Activated CD4-positive, alpha-beta T cell treated with anti-CD3 and anti-CD28 coated beads, Interleukin-2, Interleukin-4, amounts not matched to agents 100 ng/mL and 50 ng/mL, durations not matched to agents 16 hours and 8 hours (primary cell): ENCODE measurements at regions not wholly inside any gene's neighbourhood (a gene's known extent, or its start where the extent isn't known, plus 50 kb on each side); places are given as distances from the start of the nearest gene placed in this dataset.
"Not testable (repeated sequence)": the region's sequence is repeated elsewhere in the genome, so short reads cannot be mapped to it uniquely, and the experiment has no call there.

Experiments used
- DNase-seq: peaks from one replicate; pipeline ENCODE4 v3.0.0-alpha.2; 2020; ENCODE audit warnings: low spot score

DNA sequence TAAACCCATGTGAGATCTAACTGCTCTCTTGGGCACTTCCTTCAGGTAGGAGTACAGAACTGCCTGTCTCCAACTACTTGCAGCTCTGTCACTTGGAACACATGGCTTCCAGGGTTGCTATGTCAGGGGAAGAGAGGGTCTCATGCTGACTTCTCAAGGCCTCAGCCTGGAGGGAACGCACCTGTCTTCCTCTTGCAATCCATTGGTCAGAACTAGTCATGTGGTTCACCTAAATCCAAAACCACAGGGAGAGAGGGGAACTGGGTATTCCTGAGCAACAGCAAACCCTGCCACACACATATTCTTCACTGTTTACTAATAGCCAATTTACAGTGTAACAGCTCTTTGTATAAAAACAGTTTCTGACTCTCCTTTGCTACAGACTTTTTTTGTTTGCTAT is 206.1 kb downstream of the KCNJ2 start:
- no peak for DNase-seq

DNA sequence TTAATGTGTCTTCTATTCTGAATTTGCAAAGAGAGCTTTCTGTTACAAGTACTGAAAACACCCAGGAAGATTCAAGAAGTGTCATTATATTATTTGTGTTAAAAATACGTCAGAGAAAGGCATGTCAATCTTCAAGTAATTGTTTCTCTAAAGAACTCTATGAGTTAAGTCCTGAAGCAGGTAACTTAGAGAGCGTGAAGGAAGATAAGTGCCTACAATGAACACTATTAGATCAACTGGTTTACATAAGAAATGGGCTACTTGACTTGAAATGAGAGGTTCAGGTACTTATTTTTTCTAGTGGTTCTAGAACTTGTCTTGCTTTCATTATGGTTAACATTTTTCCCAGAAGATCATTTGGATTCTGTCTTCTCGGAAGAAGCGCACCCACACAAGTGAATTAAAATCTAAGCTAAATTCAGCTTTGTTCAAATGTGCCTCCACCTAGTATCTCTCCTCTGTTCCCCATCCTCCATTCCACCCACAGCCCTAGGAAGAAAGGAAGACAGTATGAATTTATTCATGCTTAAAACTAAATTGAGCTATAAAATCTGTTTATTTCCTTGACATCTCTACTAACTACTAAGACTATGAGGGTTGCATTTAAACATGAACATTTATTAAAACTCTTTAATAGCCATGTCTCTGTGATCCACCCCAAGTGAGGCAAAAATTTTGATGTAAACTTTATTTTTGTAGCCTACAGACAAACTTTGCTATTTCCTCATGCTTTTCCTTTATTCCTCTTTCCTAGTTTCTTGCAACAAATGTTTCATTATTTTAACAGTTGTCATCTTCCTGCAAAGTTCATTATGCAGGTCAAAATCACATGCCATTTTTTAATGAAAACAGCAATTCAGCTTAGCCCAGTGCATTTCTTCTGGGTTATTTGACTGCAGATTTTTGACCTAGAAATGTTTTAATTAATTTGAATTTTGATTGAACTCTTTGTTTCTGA is 206.8 kb downstream of the KCNJ2 start:
- no peak for DNase-seq

GRCh38 chr17:70377654-70378053 is 208.3 kb downstream of the KCNJ2 start:
- no peak for DNase-seq

GRCh38 chr17:70378076-70378475 is 208.7 kb downstream of the KCNJ2 start:
- DNase-seq = no peak

GRCh38 chr17:70379945-70380344 is 210.6 kb downstream of the KCNJ2 start:
- no peak for DNase-seq

DNA sequence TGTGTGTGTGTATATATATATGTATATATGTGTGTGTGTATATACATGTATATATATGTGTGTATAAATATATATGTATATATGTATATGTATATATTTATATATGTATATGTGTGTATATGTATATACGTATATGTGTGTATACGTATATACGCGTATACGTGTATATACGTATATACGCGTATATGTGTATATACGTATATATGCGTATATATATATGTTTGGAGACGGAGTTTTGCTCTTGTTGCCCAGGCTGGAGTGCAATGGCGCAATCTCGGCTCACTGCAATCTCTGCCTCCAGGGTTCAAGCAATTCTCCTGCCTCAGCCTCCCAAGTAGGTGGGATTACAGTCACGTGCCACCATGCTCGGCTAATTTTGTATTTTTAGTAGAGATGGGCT is 212.6 kb downstream of the KCNJ2 start:
- DNase-seq = not testable (repeated sequence)

DNA sequence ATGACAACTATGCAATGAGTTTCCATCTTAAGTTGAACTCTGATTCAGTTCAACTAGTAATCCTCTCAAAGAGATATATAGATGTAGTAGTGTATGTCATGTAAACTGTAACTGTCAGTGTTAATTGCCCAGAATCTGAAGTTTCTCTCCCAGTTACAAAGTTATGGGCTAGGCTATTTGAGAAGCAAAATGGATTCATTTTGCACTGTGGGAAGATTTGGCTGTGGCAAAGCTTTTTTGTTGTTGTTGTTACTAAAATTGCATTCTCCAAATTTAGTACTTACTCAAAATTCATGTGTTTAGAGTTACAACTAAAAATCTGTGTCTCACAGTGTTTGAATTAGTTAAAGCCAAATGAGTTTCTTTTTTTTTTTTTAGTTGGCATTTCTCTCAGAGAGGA is 219.0 kb downstream of the KCNJ2 start:
- DNase-seq = no peak

DNA sequence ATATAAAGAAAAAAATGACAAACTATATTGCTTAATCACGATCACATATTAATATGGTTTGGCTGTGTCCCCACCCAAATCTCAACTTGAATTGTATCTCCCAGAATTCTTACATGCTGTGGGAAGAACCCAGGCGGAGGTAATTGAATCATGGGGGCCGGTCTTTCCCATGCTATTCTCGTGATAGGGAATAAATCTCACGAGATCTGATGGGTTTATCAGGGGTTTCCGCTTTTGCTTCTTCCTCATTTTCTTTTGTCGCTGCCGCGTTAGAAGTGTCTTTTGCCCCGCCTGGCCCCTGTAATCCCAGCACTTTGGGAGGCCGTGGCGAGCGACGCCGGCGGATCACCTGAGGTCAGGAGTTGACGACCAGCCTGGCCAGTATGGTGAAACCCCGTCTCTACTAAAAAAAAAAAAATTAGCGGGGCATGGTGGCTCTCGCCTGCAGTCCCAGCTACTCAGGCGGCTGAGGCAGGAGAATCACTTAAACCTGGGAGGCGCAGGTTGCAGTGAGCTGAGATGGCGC is 220.0 kb downstream of the KCNJ2 start:
- DNase-seq = not testable (repeated sequence)

DNA sequence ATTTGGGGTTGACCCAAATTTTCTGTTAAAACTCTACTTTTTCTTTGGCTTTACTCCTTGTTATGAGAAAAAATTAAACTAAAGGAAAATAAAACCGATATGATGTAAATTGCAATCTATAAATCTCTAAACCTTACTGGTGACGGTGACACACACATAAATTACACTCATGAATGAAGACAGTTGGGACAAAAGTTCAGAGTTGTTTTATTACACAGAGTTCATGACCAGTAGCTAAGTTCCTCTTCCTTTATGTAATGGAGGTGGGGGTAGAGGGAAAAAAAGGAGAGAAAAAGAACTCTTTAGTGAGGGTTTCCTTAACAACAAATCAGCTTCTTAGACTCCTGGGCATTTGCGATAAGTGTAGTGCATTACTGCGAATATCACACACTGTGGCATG is 220.7 kb downstream of the KCNJ2 start:
- no peak for DNase-seq

DNA sequence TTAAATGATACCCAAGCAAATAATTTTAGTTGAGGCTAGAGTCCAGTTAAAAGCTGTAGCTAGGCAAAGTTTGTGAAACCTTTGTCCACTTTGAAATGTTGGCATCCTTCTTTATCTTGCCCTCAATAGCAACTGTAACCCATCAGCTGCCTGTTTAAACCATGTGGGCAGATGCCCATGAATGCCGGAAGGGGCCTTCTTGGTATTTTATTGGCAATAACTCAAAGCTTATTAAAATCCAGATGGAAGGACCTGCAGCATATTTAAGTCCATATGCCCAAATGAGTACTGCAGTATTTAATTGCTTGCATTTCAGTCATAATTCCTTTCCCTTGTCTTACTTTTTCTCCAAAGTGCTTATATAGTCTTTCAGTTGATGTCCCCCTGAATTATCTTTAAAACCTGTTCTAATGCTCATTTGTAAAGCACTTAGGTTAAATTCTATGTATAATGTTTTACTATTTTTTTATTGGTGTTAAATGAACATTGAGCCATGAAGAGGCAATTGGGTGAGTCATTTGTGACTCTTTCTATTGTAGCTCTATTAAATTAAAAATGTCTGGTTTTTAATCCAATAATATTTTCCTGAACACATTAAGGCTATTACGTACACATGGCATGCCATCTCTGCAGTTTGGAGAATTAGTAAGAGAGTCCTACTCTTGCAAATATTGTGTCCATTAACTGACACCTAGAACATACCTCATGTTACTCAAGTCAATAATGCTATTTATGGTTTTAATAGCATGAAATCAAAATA is 225.3 kb downstream of the KCNJ2 start:
- no peak for DNase-seq

DNA sequence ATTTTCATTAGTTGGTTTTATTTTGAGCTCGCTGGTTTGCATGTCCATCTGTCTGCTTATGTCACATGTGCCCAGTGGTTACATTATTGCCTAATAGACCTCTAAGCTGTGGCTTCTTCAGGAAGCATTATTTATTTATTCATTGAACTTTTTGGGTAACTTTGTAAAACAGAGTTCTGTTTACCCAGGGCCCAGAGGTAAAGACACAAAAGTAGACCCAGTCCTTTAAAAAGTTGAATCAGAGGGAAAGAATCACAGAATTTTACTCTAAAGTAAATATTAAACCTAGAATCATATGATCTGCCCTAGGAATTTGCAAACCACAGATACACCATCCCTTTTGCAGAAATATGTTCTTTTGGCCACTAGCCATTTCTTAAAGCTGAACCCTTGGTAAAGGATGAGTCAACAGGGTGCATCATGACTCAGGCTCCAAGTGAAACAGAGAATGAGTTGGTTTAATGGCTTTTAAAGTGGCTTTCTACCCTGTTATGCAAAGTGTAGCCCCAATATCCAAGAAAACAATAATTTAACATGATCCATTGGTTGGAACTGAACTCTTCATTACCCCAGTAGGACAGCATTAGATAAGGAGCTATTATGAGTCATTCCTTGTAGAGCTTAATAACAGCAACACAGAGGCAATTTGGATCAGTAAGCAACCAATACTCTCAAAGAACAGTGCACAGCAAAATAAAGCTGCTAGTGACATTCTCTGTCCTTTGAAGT is 236.3 kb downstream of the KCNJ2 start:
- DNase-seq = peak; percentile 6

GRCh38 chr17:70407506-70407905 is 238.2 kb downstream of the KCNJ2 start:
- DNase-seq = no peak

- no peak for DNase-seq
These were observed 239.4 kb downstream of the KCNJ2 start for GRCh38 chr17:70408768-70409167.

- no peak for DNase-seq
These were observed 245.0 kb downstream of the KCNJ2 start for GRCh38 chr17:70414300-70414699.

DNA sequence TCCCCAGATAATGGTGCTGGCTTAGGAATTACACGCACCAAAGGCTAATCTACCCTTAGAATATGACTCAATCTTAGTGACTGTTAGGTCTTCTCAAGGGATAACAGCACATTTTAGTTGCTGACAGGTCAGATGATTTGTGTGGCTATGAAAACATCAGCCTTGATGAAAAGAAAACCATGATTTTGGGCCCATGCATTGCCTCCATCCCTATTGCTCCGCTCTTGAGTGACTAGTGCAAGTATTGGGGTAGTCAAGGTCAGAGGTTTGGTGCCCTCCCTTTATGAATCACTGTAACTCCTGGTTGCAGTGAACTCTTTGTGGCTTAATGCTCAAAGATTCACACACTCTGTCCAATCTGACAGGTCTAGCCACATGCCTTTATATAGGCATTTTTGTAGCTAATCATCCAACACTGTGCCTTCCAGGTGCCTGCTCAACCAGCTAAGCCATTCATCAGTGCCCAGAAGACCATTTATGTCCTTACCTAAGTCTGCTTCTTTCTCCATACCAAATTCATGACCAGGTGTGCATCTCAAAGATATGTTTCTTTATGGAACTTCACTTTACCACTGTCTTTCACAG is 251.6 kb downstream of the KCNJ2 start:
- DNase-seq = no peak

GRCh38 chr17:70422862-70423261 is 253.5 kb downstream of the KCNJ2 start:
- DNase-seq = no peak

DNA sequence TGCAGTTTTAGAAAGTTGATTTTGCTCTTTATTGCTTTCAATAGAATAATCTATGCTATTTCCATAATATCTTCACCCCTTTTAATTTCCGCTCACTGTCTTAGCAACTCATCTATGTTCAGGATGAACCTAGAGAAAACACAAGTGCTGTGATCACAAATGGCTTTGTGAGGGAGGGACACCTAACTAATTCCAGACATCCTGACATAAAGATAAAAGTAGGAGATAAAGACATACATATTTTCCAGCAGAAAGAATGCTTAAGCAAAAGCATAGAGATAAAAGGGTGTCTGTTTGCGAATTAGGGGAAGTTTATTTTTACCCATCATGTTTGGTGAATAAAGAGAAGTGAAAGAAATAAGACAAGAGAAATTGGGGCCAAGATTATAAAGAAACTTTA is 254.2 kb downstream of the KCNJ2 start:
- DNase-seq = no peak

GRCh38 chr17:70426752-70427151 is 257.4 kb downstream of the KCNJ2 start:
- no peak for DNase-seq

GRCh38 chr17:70434536-70435490 is 265.5 kb downstream of the KCNJ2 start:
- DNase-seq = no peak

DNA sequence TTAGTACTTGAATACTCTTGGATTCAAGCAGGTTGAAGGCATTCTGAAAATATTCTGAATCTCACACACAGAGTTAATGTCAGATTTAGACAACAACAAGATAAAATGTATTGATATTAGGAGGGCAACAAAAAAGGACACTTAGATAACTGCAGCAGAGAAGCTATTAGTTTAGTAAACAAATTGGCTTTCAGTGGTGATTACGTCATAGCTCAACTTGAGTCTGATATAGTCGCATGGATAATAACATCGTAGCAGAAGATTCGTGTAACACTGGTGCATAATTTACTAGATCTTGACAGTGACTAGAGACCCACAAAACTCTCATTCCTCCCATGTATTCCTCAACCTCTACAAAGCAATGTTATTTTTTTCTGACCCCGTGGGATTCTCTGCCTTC is 268.3 kb downstream of the KCNJ2 start:
- no peak for DNase-seq

GRCh38 chr17:70446446-70446845 is 277.1 kb downstream of the KCNJ2 start:
- DNase-seq = no peak
